ENCODE measurements at regions not wholly inside any gene's neighbourhood (a gene's known extent, or its start where the extent isn't known, plus 50 kb on each side); places are given as distances from the start of the nearest gene placed in this dataset.

DNA sequence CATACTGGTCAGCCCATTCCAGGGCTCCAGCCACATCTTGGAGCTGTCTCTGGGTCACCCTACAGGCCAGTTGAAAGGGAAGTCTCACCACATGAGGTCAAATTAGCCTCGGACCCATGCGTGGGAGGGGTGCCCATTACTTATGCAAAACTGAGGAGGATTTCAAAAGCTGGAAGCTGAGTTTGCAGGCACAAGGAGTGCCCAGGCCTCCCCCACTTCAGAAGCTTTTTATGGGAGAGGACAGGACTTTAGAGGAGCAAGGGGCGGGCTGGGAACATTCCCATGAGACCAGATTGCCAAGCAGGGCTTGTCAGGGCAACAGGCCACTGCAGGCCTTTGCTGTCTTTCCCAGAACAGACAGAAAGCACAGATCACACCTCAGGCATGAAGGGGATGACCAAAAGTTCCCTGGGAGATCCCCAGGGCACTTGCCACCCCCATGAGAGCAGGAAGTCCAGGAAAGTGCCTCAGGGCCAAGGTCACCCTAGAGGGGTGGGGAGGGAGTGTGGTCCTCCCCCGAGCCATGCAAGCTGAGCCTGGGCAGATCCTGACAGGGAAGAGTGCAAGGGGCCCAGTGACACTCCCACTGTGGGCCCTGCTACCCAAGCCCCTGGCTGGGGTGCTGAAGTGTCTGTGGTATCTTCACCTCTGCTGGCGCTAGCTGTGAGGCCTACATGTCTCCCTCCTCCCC lies 267.7 kb downstream of the BCL11A start:
- DNase-seq, result no peak

DNA sequence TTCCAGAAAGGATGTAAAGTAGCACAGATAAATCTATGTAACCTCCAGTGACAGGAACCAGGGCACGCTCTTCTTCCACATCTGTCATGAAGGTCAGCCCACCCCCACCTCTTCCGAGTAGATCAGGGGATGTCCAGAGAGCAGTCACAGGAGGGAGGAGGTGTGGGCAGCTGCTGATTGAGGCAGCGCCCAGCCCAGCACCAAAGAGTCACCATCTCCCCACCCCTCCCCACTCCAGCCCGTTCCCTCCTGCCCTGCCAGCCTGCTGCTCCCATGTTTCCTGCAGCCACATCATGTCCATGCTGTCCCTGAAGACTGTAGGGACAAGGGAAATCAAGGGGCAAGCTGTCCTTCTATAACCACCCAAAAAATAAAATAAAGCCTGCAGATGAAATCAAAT lies 269.8 kb downstream of the BCL11A start:
- no peak for DNase-seq

DNA sequence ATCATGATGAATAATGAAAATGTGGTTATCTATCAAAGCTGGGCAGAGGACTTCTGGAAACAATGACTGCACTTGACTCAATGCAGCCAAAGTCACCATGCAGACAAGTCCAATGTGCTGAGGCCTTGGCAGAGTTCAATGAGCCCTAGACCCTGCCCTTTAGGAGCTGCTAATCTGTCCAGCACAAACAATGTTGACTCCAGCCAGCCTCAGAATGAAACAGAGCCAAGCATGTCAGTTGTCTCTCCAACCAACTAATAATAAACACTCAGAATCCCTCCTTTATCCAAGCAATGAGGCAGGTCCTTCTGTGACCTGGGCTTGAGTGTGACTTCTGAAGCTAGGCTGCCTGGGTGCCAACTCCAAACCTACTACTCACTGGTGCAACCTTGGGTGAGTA lies 270.6 kb downstream of the BCL11A start:
- no peak for DNase-seq

DNA sequence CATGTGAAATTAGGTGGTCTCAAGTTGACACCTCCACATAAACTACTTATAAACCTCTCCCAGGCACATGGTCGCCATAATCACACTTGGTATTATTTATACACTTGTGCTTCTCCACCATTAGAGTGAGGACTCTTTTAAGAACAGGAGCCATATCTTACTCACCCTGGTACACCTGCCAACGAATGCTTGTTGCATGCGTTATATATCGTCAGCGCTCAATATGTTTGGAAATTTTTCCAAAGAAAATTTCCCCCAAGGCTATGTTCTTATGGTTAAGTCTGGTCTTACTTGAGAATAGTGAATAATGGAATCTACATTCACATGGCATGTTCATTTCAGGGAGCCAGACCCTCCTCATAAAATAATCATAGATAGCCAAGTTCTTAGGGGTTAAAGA lies 271.7 kb downstream of the BCL11A start:
- DNase-seq, result no peak

DNA sequence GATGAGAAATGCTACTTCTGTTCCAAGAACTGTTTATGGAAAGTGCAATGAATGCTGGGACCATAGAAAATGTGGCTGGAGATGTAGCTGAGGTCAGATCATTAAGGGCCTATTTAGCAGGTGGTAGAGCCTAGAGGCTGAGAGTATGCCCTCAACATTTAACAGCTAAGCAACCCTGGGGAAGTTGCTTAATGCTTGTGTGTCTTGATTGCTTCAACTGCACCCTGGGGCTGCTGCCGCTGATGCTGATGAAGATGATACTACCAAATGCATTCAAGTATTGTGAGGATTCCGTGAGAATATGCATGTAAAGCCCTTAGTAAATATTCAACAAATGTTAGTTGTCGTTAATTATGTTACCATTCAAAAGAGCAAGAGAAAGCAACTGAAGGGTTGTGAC lies 273.2 kb downstream of the BCL11A start:
- no peak for DNase-seq

DNA sequence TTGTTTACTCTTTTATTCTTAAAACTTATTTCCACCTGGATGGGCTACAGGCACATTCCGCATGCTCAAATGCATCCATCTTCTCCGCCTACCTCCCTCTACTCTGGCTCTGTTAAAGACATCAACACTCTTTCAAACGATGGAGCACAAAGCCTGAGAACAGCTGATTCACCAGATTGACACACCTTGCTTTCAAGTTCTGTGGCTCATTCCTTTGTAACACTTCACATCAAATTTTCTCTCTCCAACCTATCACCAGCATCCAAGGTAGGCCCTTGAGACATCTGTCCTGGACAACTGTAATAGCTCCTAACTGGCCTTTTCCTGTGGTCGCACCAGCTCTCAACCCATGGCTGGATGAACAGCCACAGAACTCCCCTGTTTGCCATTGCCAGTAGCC lies 274.5 kb downstream of the BCL11A start:
- no peak for DNase-seq

DNA sequence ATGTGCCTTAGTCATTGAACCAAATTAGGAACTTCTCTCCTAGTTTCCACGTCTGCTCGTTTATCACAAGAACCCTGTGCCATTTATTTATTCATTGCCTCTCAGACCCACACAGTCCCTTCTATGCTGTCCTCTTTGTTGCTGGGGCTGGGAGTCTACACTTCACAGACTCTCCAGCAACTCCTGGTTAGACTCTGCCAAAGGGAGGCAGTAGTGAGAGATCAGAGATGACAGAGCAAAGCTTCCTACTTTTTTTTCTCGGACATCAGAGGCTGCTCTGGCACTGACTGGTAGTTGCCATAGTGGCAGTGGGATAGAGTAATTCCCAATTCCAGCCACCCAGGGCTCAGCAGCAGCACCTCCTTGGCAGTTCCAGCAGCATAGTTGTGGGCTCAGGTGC lies 277.5 kb downstream of the BCL11A start:
- no peak for DNase-seq

DNA sequence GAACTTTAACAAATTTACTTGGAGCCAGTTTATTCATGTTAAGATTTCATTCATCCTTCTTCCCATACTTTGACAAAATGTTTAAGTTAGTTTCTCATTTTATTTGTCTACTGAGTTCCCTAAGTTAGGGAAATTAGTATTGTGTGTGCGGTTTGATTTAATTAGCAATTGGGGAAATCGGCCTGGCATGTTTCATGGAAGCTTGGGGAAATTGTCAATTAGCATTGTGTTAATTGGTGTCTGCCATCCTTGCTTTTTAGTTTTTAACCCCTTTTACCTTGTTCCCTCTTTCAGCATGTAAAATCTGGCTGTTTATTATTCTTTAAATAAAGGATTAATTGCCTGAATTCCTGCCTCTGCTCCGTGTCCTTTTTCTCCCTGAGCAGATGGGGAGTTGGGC lies 279.6 kb downstream of the BCL11A start:
- DNase-seq, result no peak

DNA sequence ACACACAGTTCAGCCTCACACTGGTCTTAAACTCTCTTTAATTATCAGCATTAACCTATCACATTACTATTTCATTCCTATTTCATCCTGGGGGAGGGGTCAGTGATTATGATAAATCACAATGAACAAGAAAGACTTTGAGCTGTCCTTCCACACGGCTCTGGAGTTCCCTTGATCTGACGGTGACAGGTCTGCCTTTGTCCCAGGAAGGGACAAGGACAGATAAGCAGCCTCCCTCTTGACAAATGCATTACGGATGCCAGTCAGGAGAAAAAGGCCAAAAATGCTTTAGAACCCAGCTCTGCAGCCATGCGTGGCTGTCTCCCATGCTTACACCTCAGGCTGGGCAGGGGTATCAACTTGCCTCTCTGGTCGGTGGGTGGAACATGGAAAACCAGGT lies 281.7 kb downstream of the BCL11A start:
- no peak for DNase-seq

DNA sequence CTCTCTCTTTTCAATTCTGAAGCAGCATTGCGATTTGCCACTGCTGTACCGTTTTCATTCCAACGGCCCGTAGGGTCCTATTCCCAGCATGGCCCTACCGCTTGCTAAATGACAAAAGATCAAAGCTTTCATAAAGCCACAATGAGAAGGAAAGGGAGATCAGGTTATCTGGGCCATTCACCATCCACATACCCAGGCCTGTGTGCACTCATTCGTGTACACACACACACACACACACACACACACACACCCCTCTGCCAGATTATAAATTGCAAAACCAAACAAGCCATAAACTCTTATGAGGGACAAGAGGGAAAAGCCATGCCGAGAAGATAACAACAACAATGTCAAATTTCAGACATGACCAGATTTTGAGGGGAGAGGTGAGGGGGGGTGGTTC lies 282.3 kb downstream of the BCL11A start:
- DNase-seq, result no peak

DNA sequence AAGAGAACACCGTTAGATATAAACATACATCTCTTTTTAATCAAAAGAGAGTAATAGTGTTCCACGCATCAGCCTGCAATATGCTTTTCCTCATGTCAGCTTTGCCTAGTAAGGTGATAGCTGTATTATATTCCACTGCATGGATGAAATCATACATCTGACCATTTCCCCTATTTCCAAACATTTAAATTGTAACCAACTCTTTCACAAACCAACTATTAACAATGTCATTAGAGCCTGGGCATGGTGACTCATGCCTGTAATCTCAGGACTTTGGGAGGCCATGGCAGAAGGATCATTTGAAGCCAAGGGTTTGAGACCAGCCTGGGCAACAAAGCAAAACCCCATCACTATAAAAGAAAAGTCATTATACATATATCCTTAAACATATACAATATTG lies 284.8 kb downstream of the BCL11A start:
- no peak for DNase-seq

DNA sequence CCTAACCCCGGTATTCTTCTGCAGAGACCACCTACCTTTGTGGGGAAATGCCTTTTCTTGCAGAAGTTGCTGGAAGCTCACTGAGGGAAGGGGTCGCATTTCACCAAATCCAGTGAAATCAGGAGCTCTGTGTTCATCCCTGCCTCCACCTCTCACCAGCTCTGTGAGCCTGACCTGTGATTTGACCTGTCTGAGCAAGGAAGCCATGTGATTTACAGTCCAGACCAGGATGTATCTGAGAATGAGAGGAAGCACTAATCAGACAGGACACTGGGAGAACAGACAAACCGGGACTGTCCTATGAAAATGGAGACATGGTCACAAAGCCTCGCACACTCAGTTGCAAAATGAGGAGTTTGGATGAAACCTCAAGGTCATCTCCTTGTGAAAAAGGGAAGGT lies 285.4 kb downstream of the BCL11A start:
- DNase-seq, result no peak

DNA sequence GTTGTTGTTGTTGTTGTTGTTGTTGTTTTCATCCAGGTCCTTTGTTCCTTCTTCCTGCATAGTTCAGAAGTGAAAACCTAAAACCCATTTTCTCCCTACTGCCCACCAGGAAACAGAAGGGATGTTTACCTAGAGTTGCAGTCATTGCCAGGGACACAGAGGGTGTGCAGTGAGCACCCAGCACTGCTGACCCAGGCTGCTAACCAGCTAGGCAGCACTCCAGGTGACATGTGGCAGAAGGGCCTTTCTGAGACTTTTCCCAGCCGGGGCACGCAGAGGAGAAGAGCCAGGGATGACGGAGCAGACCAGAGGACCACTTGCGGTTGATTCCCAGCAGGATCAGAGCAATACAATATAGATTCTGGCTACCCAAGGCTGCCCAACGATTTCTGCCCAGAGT lies 286.3 kb downstream of the BCL11A start:
- DNase-seq, result no peak

DNA sequence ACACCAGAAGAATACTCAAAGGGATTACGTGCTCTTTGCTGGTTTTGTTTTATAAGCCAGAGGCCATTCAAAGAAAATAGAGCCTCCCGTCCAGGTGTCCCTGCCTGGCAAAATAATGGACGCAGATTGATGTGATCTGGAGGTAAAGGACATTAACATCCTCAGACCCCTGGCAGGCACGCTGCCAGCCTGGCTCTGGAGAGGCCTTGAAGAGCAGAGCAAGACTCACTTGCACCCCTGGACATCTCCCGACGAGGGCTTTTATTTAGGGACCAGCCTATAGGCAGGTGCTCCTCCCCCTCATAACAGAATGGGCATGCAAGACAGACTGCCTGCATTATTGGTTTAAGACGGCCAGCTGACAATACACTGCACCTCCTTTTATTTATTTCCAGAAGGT lies 291.3 kb downstream of the BCL11A start:
- DNase-seq, result no peak

DNA sequence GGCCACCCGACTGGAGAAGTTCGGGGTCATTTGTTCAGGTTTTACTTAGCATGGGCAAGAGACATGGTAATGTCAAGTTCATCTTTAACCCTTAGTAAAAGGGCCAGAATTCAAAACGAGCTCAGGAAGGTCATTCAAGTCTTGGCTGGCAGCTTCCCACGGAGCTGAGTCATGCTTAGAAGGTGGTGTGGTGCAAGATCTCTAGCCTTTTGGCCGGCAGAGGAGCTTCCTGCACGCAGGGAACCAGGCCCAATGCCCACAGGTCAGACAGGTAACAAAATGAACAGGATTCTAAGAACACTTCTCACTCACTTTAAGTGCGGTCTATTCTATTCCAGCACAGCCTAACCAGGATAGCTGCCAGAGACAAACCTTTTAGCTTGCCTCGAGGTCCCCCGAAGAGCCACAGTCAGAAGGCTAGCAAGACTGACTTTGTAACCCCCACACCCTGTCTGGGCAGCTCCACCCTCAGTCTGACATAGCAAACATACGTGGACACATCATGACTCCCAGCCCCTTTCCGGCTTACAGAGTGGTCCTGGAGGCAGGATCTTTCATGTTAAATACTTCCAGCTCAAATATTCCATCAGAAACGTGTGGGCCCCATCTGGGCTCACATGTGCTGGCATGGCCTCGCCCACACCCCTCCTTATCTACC lies 292.7 kb downstream of the BCL11A start:
- no peak for DNase-seq

DNA sequence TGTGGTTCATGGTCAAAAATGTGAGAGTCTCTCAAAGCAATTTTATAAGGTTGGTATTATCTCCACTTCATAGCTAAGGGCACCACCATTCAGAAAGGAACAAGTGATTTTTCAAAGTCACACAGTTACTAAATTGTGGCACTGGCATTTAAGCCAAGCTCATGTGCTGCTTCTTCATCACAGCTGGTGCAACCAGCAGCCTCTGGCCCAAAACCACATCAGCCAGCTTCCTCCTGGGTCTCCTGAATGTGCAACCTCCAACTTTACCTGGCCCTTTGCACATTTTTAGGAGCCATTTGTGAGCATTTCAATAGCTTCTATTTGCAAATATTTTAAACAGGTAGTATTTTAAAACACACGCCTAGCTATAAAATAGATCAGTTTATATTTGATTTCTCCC lies 293.7 kb downstream of the BCL11A start:
- no peak for DNase-seq

DNA sequence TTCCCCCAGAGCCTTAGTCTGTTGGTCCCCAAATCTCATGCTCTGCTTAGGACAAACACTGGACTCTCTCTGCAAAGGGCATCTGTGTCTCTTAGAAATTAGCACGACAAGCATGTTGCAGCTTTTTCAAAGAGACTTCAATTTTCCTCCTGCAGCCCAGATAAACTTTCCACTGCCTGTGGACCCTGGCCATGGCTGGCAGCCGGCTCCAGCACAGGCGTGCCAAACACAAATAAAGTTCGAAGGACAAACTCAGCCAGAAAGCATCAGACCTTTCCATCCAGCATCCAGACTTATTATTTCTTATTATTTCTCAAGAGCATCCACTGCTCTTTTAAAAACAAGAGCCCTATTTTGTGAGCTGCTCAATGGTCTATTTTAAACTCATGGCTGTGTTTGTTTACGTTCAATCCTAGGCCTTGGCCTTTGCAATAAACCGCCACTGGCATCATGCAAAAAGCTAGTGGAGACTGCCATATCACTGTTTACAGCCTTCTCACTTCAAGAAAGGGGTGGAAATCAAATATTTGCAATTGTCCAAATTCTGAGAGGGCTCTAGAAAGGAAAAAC lies 300.8 kb downstream of the BCL11A start:
- no peak for DNase-seq

DNA sequence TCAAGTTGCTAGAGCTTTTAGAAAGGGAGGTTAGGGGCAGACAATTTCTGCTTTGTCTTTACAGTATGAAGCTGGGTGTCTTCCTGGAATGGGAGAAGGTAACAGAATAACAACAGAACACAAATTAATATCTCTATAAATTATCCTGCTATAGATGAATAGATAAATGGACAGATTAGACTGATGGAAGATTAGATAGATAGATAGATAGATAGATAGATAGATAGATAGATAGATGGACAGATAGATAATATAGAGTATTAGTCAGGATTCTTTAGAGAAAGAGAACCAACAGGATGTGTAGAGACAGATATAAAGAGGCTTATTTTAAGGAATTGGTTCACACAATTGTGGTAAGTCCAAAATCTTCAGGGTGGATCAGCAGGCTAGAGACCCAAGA lies 302.2 kb downstream of the BCL11A start:
- DNase-seq, result no peak

DNA sequence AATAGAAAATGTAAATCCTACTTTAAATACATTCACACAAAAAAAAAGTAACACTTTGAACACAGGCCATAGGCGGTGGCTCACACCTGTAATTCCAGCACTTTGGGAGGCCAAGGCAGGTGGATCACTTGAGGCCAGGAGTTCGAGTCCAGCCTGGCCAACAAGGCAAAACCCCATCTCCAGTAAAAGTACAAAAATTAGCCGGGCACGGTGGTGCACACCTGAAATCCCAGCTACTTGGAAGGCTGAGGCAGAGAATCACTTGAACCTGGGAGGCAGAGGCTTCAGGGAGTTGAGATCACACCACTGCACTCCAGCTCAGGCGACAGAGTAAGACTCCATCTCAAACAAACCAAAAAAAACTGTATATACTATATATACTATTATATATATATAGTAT lies 303.6 kb downstream of the BCL11A start:
- DNase-seq, result no peak

DNA sequence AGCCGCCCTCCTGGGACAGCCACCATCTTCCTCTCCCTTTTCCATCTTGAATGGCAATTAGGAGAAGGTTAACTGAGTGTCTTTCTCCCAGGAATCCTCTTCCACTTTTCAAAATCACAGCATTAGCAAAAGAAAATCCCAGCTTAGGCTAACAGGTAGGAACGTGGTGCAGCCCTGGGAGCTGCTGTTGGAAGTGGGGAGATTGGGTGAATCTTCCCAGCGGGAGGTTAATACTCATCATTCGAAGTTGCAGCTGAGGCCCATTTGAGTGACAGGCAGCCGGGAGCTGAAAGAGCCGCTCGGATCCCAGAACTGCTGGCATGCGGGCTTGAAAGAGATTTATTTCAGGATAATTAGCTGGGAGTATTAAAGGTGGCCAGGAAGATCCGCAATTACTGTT lies 306.0 kb downstream of the BCL11A start:
- DNase-seq, result no peak

DNA sequence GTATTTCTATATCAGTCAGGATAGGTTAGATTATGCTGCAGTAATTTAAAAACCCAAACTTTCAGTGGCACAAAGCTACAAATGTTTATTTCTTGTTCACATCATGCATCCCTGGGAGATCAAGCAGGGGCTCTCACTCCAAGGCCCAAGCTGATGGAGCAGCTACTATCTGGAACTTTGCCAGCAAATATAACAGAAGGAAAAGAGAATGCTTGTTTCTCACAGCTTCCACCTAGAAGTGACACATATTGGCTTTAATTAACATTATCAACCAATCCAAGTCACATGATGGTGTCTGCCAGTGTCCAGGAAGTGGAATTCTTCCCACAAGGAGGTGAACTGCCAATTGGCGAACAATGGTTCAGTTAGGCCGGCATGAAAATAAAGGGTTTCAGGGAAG lies 306.9 kb downstream of the BCL11A start:
- DNase-seq, result no peak

DNA sequence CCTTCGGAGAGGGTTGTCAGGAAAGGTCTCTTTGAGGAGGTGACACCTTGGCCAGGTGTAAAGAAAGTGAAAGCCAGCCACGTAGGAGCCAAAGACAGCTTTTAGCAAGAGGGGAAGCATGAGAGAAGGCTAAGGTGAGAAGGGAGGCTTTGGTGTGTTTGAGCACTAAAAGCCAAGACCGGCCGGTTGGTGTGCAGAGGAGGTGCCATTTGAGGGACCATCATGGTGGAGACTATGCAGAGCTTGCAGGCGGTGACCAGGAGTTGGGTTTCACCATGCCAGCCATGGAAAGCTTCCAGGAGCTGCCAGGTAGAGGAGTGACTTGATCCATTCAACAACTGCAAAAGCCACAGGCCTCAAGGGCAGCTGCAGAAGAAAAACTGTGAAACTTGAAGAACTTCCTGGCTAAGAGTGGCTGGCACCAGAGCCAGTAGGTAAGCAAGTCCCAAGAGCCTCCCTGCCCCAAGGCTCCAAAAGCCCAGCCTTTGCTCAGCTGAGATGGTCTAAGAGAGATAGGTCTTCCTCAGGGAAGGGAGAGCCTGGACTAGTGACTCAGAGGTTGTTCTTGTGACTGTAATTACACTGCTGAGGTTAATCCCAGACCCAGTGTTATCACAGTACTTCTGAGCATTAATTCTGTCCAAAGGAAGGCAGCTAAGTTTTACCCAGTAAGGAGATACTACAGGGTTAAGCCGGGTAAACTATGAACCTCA lies 319.0 kb downstream of the BCL11A start:
- no peak for DNase-seq

DNA sequence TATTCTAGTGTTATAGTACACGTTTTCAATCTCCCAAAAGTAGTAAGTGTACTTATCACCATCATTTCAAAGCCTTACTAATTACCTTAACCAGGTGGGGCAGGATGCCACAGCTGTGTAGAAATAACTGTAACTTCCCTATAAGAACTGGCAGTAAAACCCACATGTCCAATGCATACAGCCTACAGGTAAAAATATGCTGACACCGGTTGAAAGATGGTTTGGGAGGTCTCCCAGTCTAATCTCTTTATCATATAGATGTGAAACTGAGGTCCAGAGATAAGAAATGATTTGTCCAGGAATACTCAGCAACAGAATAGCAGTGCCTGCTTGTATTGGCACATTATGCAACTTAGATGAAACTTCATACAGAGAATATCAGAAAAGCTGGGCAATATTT lies 322.9 kb downstream of the BCL11A start:
- DNase-seq, result no peak

DNA sequence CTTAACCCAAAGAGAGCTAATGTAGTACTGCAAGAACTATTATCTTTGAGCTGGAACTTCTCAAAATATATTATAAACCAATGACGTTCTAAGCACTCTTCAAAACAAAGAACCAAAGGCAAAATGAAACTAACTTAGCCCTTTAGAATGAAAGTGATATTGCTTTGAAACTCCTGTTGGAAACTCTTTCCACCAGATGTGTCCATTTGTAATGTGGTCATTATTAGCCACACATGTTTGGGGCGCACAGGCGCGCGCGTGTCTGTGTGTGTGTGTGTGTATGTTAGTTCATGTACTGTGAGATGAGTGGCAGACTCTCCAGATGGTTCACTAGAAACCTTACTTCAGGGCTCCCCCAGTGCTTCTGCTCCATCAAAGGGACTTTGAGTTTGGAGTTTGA lies 323.4 kb downstream of the BCL11A start:
- DNase-seq, result no peak
